ENCODE measurements at regions not wholly inside any gene's neighbourhood (a gene's known extent, or its start where the extent isn't known, plus 50 kb on each side); places are given as distances from the start of the nearest gene placed in this dataset.

DNA sequence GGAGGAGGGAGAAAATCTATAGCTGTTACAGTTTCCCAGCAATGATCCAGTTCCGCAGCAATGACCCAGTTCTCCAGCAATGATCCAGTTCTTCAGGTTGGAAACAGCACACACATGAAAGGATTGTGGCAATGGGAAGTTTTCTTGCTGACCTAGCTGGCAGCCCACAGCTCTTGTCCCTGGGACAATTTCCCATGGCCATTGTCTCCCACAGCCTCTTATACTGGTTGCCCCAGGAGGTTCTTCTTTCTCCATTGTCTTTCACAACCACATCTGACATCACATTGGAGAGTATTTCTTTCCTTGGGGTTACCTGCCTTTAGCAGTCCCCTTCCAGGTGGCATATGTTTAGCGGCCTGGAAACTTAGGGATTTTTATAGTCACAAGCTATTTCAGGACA lies 209.8 kb upstream of the PLEKHG7 start:
- TF ChIP-seq ZNF510 (tag by site-specific recombination; IDR thresholded peaks at IDR 0.05; ENCODE audit: insufficient replicate concordance) (no peak), ZNF175 (tag by site-specific recombination; IDR thresholded peaks at IDR 0.05) (no peak), ZNF121 (tag by site-specific recombination; IDR thresholded peaks at IDR 0.05) (no peak), ZNF837 (tag by site-specific recombination; IDR thresholded peaks at IDR 0.05) (no peak), YY1 (tag by site-specific recombination; IDR thresholded peaks at IDR 0.05) (no peak), ZNF24 (tag by site-specific recombination; IDR thresholded peaks at IDR 0.05) (no peak), ZNF202 (tag by site-specific recombination; IDR thresholded peaks at IDR 0.05; ENCODE audit: borderline replicate concordance) (no peak), REPIN1 (tag by site-specific recombination; IDR thresholded peaks at IDR 0.05; ENCODE audit: low read depth) (no peak), ZBTB7A (tag by site-specific recombination; IDR thresholded peaks at IDR 0.05; ENCODE audit: low read depth) (no peak), BCL11A (tag by site-specific recombination; IDR thresholded peaks at IDR 0.05; ENCODE audit: low read depth) (no peak)
- TF ChIP-seq, protein P1, sequence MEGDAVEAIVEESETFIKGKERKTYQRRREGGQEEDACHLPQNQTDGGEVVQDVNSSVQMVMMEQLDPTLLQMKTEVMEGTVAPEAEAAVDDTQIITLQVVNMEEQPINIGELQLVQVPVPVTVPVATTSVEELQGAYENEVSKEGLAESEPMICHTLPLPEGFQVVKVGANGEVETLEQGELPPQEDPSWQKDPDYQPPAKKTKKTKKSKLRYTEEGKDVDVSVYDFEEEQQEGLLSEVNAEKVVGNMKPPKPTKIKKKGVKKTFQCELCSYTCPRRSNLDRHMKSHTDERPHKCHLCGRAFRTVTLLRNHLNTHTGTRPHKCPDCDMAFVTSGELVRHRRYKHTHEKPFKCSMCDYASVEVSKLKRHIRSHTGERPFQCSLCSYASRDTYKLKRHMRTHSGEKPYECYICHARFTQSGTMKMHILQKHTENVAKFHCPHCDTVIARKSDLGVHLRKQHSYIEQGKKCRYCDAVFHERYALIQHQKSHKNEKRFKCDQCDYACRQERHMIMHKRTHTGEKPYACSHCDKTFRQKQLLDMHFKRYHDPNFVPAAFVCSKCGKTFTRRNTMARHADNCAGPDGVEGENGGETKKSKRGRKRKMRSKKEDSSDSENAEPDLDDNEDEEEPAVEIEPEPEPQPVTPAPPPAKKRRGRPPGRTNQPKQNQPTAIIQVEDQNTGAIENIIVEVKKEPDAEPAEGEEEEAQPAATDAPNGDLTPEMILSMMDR (tag by site-specific recombination; IDR thresholded peaks at IDR 0.05): no peak
- TF ChIP-seq, protein P2, sequence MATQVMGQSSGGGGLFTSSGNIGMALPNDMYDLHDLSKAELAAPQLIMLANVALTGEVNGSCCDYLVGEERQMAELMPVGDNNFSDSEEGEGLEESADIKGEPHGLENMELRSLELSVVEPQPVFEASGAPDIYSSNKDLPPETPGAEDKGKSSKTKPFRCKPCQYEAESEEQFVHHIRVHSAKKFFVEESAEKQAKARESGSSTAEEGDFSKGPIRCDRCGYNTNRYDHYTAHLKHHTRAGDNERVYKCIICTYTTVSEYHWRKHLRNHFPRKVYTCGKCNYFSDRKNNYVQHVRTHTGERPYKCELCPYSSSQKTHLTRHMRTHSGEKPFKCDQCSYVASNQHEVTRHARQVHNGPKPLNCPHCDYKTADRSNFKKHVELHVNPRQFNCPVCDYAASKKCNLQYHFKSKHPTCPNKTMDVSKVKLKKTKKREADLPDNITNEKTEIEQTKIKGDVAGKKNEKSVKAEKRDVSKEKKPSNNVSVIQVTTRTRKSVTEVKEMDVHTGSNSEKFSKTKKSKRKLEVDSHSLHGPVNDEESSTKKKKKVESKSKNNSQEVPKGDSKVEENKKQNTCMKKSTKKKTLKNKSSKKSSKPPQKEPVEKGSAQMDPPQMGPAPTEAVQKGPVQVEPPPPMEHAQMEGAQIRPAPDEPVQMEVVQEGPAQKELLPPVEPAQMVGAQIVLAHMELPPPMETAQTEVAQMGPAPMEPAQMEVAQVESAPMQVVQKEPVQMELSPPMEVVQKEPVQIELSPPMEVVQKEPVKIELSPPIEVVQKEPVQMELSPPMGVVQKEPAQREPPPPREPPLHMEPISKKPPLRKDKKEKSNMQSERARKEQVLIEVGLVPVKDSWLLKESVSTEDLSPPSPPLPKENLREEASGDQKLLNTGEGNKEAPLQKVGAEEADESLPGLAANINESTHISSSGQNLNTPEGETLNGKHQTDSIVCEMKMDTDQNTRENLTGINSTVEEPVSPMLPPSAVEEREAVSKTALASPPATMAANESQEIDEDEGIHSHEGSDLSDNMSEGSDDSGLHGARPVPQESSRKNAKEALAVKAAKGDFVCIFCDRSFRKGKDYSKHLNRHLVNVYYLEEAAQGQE (tag by site-specific recombination; IDR thresholded peaks at IDR 0.05): no peak
